Spinal cord (tissue), 9 donors: ENCODE measurements at regions not wholly inside any gene's neighbourhood (a gene's known extent, or its start where the extent isn't known, plus 50 kb on each side); places are given as distances from the start of the nearest gene placed in this dataset.

ENCODE experiments used
- DNase-seq, 6 donors: peaks; one replicate each; pipeline versions ENCODE4 v3.0.0 to v3.0.0-alpha.2; 2013 to 2015; ENCODE audit warnings: low spot score in 6 of 6, low read depth in 4 of 6
- H3K27ac ChIP-seq: one replicate; pipeline ENCODE4 v1.5.1; 2013; ENCODE audit warnings: low read depth, low read length, control low read depth
- H3K27me3 ChIP-seq: one replicate; pipeline ENCODE4 v1.6.1; 2013; ENCODE audit warnings: low read length; ENCODE audit not compliant: control insufficient read depth, insufficient read depth
- H3K36me3 ChIP-seq: one replicate; pipeline ENCODE4 v1.6.1; 2013; ENCODE audit warnings: low read length; ENCODE audit not compliant: control insufficient read depth, insufficient read depth
- H3K4me1 ChIP-seq: one replicate; pipeline ENCODE4 v1.6.1; 2013; ENCODE audit warnings: low read length; ENCODE audit not compliant: control insufficient read depth, insufficient read depth
- H3K4me3 ChIP-seq: one replicate; pipeline ENCODE4 v1.5.1; 2013; ENCODE audit warnings: low read depth, low read length, control low read depth
- H3K9me3 ChIP-seq: one replicate; pipeline ENCODE4 v1.6.1; 2013; ENCODE audit warnings: low read length; ENCODE audit not compliant: control insufficient read depth, insufficient read depth
- WGBS: methylation state at CpG from one replicate; pipeline ENCODE4 v1.1.5; 2013; ENCODE audit warnings: missing lambda C conversion rate; ENCODE audit not compliant: insufficient coverage; 5-methylcytosine and 5-hydroxymethylcytosine counted together
- donor health status: healthy.

- WGBS: no CpG with 5 or more reads among the region's 2 CpGs
- no peaks in the 10 kb centered on the region for H3K27me3 ChIP-seq
- H3K36me3 ChIP-seq: no peaks in the 10 kb centered on the region
- H3K9me3 ChIP-seq: peaks cover 2% of the 10 kb centered on the region
- H3K4me3 ChIP-seq: no peak overlapping the region
- no peak for DNase-seq
- H3K27ac ChIP-seq: peak overlapping the region; percentile 51
- no peaks in the 10 kb centered on the region for H3K4me1 ChIP-seq
These were observed 150.1 kb upstream of the TGFBR2 start for GRCh38 chr3:30456264-30456663.

DNA sequence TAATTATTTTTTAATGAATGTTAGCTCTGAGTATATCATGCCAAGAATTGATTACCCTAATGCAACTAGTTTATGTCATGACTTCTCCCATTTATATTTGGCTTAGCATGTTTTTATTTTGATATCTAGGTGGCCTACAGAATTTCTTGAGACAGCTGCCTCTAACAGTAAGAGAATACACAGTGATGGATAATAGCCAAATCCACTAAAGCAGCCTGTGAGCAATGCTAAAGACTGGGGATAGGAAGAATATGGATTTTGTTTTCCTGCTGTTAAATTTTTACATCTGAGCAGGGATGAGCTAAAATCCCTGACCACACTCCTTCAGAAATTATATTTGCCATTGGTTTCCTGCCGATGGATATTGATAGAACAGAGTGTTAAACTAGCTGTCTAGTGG is 149.3 kb upstream of the TGFBR2 start:
- Histone ChIP-seq H3K4me3 (no peak overlapping the region), H3K27me3 (no peaks in the 10 kb centered on the region), H3K4me1 (no peaks in the 10 kb centered on the region), H3K27ac (no peak overlapping the region), H3K36me3 (no peaks in the 10 kb centered on the region), H3K9me3 (peaks cover 2% of the 10 kb centered on the region)
- DNase-seq: no peak
- no CpG with 5 or more reads among the region's 1 CpG for WGBS

DNA sequence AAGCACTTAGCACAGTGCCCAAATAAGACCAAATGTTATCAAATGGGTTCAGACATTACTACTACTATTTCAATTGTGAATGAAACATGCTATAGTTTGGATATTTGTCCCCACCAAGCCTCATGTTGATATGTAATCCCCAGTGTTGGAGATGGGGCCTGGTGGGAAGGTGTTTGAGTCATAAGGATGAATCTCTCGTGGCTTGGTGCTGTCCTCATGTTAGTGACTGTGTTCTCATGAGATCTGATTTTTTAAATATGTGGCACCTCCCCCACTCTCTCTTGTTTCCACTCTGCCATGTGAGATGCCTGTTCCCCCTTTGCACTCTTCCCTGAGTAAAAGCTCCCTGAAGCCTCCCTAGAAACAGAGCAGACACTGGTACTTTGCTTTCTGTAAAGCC is 148.7 kb upstream of the TGFBR2 start:
- Histone ChIP-seq H3K4me1 (no peaks in the 10 kb centered on the region), H3K36me3 (no peaks in the 10 kb centered on the region), H3K4me3 (no peak overlapping the region), H3K27me3 (no peaks in the 10 kb centered on the region), H3K9me3 (no peaks in the 10 kb centered on the region), H3K27ac (no peak overlapping the region)
- no peak for DNase-seq
- WGBS: no CpG with 5 or more reads among the region's 1 CpG

DNA sequence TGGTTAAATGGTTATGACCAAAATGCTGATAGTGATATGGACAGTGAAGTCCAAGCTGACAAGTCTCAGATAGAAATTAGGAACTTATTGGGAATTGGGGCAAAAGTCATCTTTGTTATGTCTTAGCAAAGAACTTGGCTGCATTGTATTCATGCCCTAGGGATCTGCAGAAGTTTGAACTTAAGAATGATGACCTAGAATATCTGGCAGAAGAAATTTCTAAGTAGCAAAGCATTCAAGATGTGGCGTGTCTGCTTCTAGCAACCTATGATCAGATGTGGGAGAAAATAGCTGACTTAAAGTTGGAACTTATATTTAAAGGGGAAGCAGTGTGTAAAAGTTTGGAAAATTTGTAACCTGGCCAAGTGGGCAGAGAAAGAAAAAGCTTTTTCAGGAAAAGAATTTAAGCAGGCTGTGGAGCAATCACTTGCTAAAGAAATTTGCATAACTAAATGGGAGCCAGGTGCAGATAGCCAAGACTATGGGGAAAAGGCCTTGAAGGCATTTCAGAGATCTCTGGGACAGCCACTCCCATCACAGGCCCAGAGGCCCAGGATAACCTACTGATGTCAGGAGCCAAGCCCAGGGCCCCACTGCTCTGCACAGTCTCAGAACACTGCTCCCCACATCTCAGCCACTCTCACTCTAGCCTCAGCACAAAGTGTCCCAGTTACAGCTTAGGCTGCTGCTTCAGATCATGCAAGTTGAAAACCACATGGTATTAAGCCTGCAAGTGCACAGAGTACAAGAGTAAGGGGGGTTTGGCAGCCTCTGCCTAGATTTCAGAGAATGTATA is 147.8 kb upstream of the TGFBR2 start:
- Histone ChIP-seq H3K36me3 (no peaks in the 10 kb centered on the region), H3K4me3 (no peak overlapping the region), H3K4me1 (no peaks in the 10 kb centered on the region), H3K9me3 (no peaks in the 10 kb centered on the region), H3K27ac (no peak overlapping the region), H3K27me3 (no peaks in the 10 kb centered on the region)
- WGBS: 83% methylated on average over 1 of the region's 1 CpG
- no peak for DNase-seq

- H3K36me3 ChIP-seq: no peaks in the 10 kb centered on the region
- DNase-seq: no peak
- H3K4me3 ChIP-seq: no peak overlapping the region
- H3K27ac ChIP-seq: no peak overlapping the region
- H3K27me3 ChIP-seq: no peaks in the 10 kb centered on the region
- peaks cover 2% of the 10 kb centered on the region for H3K9me3 ChIP-seq
- 70% methylated on average over 2 of the region's 2 CpGs for WGBS
- no peaks in the 10 kb centered on the region for H3K4me1 ChIP-seq
These were observed 145.1 kb upstream of the TGFBR2 start for GRCh38 chr3:30461311-30461710.

- no peaks in the 10 kb centered on the region for H3K4me1 ChIP-seq
- WGBS: no CpG with 5 or more reads among the region's 2 CpGs
These were observed 143.5 kb upstream of the TGFBR2 start for GRCh38 chr3:30462721-30463470.

DNA sequence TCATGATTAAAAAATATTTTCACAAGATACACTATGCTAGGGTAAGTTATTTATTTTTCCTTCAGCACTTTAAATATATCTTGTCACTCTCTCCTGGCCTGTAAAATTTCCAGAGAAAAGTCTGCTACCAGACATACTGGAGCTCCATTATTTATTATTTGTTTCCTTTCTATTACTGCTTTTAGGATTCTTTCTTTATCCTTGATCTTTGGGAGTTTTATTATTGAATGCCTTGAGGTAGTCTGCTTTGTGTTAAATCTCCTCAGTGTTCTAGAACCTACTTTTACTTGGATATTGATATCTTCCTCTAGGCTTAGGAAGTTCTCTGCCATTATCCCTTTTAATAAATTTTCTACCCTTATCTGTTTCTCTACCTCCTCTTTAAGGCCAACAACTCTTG is 142.0 kb upstream of the TGFBR2 start:
- H3K4me1 ChIP-seq: no peaks in the 10 kb centered on the region
- H3K4me3 ChIP-seq: no peak overlapping the region
- no peaks in the 10 kb centered on the region for H3K27me3 ChIP-seq
- H3K27ac ChIP-seq: no peak overlapping the region
- peaks cover 2% of the 10 kb centered on the region for H3K9me3 ChIP-seq
- no peaks in the 10 kb centered on the region for H3K36me3 ChIP-seq
- DNase-seq: no peak

More at GRCh38 chr3:30462721-30463470, 143.5 kb upstream of the TGFBR2 start:
- Histone ChIP-seq H3K27me3 (no peaks in the 10 kb centered on the region), H3K27ac (no peak overlapping the region), H3K9me3 (peaks cover 2% of the 10 kb centered on the region), H3K4me3 (no peak overlapping the region), H3K36me3 (no peaks in the 10 kb centered on the region)
- DNase-seq: peak in 2 of 6 donors; percentile 12 to 86

GRCh38 chr3:30465454-30465853 is 140.9 kb upstream of the TGFBR2 start:
- Histone ChIP-seq H3K27ac (no peak overlapping the region), H3K4me3 (no peak overlapping the region), H3K27me3 (no peaks in the 10 kb centered on the region), H3K36me3 (no peaks in the 10 kb centered on the region), H3K4me1 (no peaks in the 10 kb centered on the region), H3K9me3 (peaks cover 2% of the 10 kb centered on the region)
- WGBS: 95% methylated on average over 2 of the region's 2 CpGs
- no peak for DNase-seq

DNA sequence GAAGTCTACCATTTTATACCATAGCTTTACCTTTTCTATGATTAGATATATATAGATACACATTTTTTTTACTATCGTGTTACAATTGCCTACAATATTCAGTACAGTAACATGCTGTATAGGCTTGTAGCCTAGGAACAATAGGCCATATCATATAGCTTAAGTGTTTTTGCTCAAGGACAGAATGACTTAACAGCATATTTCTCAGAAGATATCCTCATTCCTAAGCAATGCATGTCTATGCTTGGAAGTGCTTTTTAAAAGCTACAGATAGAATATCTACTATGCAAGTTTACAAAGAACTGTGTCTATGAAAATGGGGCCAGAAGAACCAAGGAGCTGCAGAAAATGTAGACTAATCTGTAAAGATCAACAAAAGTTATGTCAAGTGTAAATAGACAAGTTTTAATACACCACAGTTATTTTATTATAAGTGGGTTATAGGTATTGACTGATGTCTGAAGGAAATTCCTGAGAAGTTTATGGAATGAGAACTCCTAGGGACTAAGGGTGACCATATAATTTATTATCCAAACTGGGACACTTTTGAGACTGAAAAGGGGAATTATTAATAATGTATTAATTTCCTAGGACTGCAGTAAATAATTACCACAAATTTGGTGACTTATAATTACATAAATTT is 138.7 kb upstream of the TGFBR2 start:
- Histone ChIP-seq H3K27ac (no peak overlapping the region), H3K4me3 (no peak overlapping the region), H3K9me3 (peaks cover 2% of the 10 kb centered on the region), H3K4me1 (no peaks in the 10 kb centered on the region), H3K27me3 (no peaks in the 10 kb centered on the region), H3K36me3 (no peaks in the 10 kb centered on the region)
- WGBS: no CpG with 5 or more reads among the region's 1 CpG
- DNase-seq: no peak
